Adrenal gland (tissue), 5 donors: ENCODE measurements at regions not wholly inside any gene's neighbourhood (a gene's known extent, or its start where the extent isn't known, plus 50 kb on each side); places are given as distances from the start of the nearest gene placed in this dataset.

Experiments
- POLR2A ChIP-seq, 2 donors: fragments of 450-650 bp; IDR thresholded peaks; one replicate each; pipeline ENCODE4 v1.6.1; 2017; ENCODE audit warnings: antibody characterized with exemption in 2 of 2, mild to moderate bottlenecking in 2 of 2, moderate library complexity in 1 of 2
- TF ChIP-seq, protein P1 (sequence below), 6 experiments: fragments of 450-650 bp in 4 of 6; fragments of 200-600 bp in 2 of 6; sonication (generic) in 1 of 6; IDR thresholded peaks; 1 replicate in 5 of 6; 2 replicates in 1 of 6; pipeline versions ENCODE4 v1.5.1 to v1.8.0; 2016 to 2021; ENCODE audit warnings: antibody characterized with exemption in 6 of 6, mild to moderate bottlenecking in 2 of 6, moderate library complexity in 1 of 6
- donor health status: DM: no; HTN: no; CAD: no.

DNA sequence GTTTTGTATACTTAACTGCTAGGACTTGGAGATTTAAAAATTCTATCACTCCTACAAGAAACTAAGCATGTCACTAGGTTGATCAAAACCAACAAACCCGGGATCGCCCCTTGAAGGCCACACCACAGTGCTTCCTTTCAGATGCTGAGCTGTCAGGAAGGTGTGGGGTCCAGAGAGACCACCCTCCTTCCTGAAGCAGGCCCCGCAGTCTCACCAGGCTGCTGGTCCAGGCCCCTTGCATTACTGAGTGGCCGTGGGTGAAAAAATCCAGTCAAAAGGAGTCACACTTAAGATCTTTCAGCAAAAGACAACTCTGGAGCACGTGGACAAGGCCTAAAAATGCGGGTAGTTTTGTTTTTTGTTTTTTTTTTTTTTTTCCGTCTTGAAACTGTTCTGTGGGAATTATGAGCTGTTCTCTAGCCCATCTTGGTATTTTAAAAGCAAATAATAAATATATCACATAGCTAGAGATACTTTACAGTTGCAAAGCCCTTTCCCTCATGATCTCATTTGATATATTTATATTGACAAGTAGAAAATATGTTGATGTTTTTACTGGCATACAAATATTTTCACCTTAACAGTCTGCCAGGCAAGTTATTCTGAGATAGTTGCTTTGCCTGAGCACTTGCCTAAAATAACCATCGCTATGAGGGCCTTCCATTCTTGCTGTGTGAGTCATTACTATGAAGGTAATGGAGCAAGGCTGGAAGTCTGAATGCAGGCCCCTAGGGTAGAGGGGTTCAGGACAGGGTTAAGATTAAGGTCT, 73.1 kb upstream of the EDEM3 start:
- TF ChIP-seq, protein P1, sequence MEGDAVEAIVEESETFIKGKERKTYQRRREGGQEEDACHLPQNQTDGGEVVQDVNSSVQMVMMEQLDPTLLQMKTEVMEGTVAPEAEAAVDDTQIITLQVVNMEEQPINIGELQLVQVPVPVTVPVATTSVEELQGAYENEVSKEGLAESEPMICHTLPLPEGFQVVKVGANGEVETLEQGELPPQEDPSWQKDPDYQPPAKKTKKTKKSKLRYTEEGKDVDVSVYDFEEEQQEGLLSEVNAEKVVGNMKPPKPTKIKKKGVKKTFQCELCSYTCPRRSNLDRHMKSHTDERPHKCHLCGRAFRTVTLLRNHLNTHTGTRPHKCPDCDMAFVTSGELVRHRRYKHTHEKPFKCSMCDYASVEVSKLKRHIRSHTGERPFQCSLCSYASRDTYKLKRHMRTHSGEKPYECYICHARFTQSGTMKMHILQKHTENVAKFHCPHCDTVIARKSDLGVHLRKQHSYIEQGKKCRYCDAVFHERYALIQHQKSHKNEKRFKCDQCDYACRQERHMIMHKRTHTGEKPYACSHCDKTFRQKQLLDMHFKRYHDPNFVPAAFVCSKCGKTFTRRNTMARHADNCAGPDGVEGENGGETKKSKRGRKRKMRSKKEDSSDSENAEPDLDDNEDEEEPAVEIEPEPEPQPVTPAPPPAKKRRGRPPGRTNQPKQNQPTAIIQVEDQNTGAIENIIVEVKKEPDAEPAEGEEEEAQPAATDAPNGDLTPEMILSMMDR (IDR thresholded peaks at IDR 0.05) = no peak
- no peak for TF ChIP-seq POLR2A (IDR thresholded peaks at IDR 0.05)
